GM18870 (cell line): ENCODE measurements at regions not wholly inside any gene's neighbourhood (a gene's known extent, or its start where the extent isn't known, plus 50 kb on each side); places are given as distances from the start of the nearest gene placed in this dataset.

Experiments
- ATAC-seq: cut with Tn5 transposase; IDR thresholded peaks from one replicate; pipeline ENCODE4 v1.9.1; 2021; ENCODE audit warnings: moderate library complexity; ENCODE audit not compliant: unreplicated experiment

DNA sequence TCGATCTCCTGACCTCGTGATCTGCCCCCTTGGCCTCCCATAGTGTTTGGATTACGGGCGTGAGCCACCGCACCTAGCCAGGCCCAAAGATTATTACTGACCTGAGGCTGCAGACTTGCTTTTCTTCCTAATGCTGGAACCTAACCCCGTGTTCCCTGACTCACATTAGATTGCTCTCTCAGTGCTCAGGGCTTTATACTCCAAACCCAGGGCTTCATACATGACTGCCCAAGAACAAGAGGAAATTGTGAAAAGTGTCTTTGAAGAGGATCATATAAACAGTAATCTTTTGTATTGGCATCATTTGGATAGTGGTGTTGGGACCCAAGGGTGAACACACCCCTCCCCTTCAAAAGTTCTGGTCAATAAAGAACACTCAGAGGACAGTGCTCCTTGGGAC is 233.3 kb upstream of the TAS2R1 start:
- no peak for ATAC-seq

DNA sequence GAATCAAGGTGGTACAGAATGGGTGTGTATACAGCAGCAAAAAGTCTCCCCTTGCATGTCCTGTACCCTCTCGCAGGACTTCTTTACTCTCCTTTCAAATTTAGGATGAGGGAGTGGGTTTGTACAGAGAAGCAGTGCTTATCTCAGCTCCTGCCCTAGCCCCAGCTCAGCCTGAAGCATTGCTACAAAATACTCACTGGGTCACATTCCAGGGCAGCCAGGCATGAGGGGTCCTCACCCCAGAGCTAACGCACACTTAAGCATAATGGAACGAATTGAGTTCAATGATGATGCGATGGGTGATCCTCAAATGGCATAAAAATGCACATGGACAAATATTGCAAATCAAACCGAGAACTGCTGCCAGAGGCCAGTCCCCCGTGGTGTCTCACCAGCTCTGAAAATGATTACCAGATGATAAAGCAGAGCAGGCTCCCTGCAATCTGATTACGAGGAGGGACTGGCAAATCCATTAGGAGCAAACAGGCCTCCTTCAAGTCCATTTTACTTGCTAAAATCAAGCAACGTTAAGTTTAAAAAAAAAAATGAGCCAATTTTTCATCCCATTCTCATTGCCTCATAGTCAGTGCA is 231.6 kb upstream of the TAS2R1 start:
- no peak for ATAC-seq

DNA sequence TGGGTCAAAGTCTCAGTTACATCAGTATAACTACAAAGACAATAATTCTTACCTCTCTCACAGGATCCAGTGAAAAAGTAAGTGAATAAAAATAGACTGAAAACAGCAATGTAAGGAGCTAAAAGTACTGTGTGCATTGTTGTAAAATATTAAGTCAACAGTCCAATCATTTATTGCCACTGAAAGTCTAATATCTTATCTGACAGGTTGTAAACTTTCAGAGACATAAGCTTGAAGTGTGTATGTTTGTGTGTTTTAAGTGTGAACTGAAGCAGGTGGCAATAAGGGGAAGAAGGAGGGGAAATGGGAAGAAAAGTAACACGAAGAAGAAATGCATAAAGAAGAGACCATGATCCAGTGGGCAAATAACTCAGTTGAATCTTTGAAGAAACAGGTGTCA is 229.7 kb upstream of the TAS2R1 start:
- no peak for ATAC-seq

DNA sequence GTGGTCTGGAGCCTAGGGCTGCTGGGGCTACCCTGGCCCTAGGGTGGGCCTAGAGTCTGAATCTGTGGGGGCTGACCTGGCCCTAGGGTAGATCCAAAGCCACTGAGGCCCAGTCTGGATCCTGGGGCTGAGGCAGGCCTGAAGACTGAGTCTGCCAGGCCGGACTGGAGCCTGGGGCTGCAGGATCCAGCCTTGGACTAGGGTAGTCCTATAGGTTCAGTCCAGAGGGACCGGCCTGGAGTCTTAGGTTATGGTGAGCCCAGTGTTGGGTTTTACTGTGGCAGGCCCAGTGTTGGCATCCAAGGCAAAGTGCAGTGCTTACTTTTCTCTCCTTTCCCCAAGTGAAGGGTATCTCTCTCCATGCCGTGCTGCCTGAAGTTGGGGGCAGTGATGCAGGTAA is 227.9 kb upstream of the TAS2R1 start:
- no peak for ATAC-seq

DNA sequence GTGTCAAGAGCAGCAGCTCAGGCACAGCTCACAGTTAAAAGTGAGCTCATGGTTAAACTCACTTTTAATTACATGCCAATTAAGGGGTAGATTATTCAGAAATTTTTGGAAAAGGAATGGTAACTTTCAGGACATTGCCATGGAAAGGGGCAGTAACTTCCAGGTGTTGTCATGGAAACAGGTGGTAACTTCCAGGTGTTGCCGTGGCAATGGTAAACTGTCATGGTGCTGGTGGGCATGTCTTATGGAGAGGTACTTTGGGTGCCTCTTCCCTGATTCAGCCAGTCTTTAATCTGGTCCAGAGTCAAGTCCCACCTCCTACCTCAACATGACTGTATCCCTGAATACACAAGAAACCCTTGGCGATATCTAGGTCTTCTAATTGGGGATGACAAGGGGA is 223.2 kb upstream of the TAS2R1 start:
- ATAC-seq, result no peak

DNA sequence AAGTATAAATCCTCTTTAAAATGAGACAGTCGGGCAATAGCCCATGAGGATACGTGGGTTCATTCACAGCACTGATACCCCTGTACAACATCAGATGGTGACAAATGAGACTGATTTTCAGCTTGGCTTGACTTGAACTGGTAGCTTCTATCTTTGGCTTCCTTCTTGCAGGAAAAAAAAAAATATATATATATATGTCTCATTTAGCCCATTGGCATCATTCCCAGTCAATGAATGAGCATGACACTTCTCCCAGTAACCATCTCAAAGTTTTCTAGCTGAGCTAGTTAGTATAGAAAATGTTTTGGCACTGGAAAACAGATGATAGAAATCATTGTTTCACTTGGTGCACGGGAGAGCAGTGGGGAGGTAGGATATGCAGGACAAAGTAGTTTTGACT is 222.5 kb upstream of the TAS2R1 start:
- ATAC-seq, result no peak

DNA sequence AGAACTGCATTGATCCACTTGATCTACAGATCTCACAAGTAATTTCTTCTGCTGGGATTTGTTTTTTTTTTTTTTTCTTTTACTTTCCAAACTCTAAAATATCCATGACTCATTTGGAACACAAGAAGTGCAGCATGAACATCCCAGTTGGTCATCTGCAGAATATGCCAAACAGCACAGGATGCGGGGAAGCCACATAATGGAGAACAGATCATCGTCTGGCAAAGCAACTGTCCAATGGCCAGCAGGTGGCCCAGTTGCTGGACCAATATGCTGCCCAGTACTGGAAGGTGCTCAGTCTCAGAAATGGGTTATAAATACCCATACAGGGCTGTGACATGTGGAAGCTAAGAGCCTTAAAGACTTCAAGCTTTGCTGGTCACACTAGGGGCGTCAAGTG is 221.3 kb upstream of the TAS2R1 start:
- no peak for ATAC-seq

DNA sequence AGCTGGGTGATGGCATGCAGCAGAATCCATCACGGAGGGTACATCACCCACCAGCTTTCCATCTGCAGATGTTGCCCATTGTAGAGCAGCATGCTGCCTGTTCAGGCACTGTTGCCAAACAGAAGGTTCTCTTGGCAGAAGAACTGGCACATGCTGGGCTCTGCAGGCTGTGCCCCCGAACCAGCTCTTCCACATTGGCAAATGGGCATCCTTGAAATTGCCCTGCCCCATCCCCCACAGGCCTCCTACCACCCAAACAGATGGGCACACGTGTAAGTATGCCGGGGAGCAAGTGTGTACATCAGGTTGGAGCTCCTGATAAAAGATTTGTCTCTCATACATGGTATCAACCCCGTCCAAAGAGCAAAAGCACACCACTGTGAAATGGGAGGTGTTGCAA is 220.3 kb upstream of the TAS2R1 start:
- no peak for ATAC-seq

DNA sequence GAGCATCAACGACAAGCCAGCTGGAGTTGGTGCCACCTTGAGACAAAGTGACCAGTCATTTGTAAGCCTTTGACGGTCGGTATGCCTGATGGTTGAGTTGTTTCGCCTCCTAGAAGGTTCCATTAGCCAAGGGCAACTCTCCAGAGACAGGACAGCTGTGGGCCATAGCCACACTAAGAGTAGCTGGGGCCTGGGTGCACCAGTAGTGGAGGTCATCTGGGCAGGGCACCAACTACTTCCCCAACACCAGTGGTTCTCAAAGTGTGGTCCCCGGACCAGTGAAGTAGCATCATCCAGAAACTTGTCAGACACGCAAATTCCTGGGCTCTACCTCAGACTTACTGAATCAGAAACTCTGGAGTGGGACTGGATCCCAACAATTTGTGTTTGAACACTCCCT is 217.5 kb upstream of the TAS2R1 start:
- no peak for ATAC-seq

DNA sequence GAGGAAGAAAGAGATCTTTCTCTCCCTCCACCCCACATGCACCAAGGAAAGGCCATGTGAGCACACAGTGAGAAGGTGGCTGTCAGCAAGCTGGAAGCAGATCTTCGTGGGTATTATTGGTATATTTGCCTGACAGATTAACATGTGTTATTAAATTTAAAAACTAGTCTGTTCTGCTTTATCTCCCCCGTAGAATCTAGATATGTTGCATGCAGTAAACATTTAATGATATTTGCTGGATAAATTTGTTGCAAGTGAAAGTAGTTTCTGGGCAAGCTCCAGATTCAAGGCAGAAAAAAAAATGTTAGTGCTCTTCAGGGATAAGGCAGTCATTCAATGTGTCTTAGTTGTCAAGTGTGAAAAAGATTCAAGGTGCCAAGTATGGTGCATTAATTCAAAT is 215.0 kb upstream of the TAS2R1 start:
- no peak for ATAC-seq

DNA sequence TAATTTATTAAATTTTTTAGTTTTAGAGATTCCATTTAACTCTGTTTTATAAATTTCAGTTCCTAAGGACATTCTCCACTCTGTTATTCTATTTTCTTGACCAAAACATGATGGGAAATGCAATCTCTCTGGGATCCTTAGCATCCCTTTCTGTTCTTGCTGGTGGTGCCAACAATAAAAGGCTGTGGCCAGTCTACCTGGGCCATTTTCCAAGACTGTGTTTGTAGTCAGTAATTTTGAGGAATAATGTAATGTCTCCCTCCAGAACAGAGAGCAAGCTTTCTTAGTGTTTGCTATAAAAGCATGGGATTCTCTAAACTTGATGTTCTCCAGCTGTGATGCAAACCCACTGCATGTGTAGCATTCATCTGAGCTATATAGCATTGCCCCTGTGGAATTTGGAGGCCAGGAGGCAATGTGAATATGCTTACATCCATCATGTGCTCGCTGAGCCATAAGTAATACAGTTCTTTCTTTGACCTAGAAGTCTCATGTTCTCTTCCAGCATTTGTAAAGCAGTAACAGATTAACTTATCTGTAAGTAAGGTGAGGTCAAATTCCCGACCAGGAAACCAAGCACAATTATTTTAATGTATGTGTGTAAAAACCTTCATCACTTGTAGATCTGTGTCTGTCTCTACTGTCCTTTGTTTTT is 211.5 kb upstream of the TAS2R1 start:
- no peak for ATAC-seq

DNA sequence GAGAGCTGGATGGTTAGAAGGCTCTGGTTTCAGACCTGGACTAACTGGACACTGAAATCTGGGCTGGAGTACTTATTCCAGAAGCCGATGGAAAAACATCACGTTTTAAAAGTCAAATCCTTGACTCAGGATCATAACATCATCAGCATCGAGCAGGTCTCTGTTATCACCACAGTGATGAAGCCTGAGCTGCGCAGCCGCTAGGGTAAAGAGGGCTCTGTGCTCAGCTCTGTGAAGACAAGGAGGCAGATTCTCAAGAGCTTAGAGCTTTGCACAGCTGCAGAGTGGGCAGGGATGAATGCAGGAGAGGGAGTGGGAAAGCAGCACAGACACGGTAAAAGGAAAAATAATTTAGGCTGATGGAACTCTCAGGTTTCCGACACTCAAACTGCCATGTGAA is 208.8 kb upstream of the TAS2R1 start:
- ATAC-seq, result no peak

DNA sequence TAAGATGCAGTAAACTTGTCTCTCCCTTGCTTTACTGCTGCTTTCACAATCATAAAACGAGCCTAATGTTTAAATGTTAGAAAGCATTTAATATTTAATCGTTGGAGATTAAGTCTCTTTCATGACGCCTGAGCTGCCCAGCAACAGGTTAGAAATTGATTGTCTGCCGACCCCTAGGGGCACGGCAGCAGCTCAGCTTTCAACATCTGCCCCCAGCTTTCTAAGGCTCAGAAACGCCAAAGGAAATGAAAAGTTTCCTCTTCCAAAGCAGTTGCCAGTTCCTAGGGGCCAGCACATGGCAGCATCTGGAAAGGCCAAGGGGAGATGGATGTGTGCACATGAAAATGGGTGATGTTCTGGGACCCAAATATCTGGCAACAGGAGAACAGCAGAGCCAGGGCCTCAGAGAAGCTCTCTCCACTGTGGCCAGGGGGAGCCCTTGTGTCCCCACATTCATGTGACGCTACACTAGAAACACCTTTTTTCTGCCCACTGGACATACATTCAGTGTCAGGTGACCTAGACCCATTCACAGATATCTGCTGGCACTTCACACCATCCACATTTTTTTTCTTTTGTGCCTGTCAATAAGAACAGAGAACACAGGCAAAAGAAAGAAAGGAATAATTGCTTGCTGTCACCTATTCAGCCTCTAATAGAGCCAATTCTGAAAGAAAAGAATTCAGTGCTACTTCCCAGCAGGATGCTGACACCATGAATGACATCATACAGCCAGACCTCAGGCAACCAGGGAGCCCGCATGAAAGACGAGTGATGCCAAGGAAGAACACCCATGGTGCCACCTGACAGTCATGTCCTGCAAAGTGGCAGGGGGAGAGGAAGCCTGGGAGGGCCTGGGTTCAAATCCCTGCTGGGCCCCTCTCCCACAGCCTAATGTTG is 205.0 kb upstream of the TAS2R1 start:
- no peak for ATAC-seq

DNA sequence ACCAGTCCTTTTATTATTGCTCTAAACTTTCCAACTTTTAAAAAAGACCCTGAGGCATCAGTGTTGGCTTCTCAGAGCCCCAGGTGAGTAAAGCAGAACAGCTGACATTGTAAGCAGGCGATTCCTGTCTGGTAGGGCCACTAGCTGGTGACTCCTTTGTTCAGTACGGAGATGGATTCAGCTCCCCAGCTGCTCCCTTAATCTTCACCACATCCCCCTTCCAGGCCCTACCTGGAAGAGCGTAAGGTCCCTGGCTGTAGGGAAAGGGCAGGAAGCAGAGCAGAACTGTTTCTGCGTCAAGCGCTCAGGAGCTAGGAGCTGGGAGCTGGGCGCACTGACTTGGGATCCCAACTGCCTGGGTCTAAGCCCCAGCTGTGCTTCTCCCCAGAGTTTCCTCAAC is 203.7 kb upstream of the TAS2R1 start:
- no peak for ATAC-seq

DNA sequence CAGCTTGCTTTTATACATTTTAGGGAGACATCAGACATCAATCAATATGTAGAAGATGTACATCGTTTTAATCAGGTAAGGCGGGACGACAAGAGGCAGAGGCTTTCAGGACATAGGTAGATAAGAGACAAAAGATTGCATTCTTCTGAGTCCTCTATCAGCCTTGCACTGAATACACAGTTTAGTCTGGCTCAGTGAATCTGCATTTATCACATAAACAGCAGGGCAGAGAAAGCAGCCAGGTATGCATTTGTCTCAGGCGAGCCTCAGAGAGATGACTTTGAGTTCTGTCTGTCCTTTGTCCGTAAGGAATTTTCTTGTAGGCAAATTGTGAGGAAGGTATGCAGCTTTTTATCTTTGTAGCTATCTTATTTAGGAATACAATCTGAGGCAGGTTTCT is 202.8 kb upstream of the TAS2R1 start:
- ATAC-seq, result no peak

DNA sequence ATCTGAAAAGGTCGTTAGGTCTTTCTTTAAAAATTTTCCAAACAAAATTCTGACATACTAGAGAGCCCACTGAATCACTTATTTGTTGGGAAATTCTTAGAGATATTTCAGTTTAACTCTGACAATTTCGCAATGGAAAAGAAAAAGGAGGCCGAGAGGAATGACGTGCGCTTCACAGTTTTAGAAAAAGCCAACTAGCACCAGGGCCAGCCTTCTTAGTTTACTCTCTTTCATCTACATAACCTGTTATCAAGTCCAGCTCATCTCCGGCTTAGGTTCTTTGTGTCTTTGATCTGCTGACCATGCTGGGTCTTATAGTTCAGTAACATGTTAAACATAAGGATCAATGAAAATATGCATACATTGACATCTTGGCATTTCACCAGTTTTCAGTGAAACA is 201.7 kb upstream of the TAS2R1 start:
- ATAC-seq, result no peak

DNA sequence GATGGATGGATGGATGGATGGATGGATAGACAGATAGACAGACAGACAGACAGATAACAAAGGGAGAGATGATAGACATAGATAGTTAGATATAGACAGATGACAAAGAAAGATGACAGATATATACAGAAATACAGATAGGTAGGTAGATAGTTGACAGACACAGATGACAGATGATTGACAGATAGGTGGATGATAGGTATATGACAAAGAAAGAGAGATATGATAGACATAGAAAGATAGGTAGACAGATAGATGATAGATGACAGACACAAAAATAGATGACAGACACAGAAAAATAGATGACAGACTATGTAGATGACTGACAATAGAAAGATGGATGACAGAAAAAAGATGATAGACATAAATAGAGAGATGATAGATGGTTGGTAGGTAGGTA is 200.0 kb upstream of the TAS2R1 start:
- ATAC-seq, result no peak

DNA sequence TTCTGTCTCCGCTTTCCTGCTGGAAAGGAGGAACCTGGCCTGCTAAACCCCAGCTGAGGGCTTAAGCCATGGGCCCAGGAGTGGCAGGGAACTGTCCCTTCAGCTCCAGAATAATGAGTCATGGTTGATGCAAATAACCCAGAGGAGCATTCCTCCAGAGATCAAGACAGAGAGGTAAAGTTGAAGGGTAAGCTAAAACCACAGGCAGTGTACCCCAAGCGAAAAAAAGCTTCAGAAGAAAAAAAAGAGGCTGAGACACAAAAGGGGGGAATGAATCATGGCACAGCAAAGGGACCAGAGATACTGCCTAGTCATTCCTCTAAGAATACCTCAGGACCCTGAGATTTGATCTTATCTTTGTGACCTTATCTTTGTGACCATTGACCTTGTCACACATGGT is 199.5 kb upstream of the TAS2R1 start:
- ATAC-seq, result no peak

DNA sequence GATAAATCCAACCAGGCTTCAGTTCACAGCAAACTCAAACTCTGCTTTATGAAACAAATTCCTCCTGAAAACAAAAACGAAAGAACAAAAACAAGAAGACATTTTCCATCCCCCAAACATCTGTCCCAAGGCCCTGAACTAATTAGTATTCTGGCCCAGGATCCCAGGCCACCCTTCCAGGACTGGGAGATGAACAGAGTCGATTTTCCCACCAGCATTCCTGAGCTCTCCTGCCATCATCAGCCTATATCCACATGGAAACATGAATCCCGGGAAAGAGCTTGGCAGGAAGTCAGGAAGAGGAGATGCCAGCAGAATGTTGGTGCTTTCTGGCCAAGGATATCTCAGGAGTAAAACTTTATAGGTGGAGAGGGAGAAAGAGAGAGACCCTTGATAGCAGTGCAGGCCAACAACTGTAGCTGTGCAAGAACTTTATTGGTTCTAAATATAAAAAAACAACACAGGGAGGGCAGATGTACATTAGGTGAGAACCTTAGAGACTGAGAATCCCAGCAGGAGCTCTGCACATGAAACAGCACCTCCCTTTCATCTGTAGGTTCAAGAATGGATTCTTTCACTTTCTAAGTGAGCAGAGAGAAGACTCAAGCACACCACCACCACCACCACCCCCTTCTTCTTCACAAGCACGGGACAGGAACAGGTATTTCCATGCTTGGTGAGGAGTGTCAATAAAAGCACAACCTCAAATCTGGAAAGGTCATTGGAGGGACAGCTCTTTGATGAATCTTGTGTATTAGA is 190.7 kb upstream of the TAS2R1 start:
- ATAC-seq, result no peak

DNA sequence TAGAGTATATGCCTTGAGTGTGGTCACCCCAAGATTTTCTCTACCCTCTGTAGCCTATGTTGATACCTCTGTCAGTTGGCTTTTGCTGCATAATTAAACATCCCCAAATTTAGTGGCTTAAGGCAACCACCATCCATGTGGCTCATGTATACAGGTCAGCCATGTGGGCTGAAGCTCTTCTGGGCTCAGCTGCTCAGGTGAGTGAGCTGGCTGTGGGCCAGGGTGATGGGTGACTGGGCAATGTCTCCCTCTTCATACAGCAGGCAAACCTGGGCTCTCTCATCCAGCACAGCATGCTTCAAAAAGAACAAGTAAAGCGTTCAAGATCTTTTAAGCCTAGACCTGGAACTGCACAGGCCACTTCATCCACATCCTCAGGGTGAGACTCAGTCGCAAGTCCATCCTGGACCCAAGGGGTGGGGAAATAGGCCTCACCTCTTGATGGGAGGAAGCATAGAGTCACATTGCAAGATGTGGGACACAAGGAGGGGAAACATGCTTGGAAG is 188.2 kb upstream of the TAS2R1 start:
- no peak for ATAC-seq

DNA sequence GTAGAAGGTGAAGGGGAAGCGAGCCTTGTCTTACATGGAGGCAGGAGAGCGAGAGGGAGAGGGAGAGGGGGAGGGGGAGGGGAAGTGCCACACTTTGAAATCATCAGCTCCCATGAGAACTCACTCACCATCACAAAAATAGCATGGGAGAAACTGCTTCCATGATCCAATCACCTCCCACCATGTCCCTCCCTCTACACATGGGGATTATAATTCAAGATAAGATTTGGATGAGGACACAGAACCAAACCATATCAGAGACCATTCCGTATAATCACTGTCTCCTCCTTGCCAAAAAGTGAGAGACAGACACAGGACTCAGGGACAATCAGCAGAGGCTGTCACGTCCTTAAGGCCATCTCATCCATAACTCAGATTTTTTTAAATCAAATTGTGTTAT is 187.7 kb upstream of the TAS2R1 start:
- no peak for ATAC-seq
